ENCODE measurements at regions not wholly inside any gene's neighbourhood (a gene's known extent, or its start where the extent isn't known, plus 50 kb on each side); places are given as distances from the start of the nearest gene placed in this dataset.

DNA sequence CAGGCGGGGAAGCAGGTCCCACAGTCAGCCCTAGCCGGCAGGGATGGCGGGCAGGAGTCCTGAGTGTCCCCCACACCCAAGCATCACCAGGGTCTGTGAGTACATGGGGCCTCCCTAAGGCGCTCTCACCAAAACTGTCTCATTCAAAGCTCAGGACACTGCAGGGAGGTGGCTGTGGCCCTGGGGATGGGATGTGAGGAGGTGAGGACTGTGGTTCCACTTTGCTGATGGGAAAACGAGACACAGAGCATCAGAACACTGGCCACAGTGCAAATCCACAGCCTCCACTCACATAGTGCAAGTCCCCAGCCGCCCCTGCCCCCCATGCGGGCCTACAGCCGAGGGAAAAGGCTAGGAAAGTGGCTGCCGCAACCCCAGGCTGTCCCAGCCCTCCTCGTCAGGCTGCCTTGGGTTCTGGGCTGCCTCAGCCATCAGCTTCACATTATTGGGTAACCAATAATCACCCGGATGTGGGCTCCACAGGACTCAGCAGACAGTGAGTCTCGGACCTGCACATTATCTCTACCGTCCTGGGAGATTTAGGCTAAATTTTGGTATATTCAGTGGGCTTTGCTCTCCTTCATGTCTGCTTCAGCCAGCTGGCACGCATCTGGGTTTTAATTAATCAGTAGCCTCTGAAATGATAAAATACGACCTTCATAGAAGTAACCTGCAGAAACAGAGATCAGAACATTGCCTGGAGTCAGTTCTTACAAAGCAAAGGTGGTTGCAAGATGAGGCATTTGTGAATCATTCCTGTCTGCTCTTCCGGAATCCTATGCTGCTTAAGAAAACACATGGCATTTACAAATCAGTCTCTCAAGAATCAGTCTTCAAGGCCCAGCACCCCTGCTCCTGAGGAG lies 77.0 kb downstream of the SOX1 start:
- H3K4me3 ChIP-seq, result no peak overlapping the region
- no peak overlapping the region for H3K4me2 ChIP-seq (ENCODE audit: unreplicated experiment)
- H3K9me3 ChIP-seq (ENCODE audit: low read depth), result no peaks in the 10 kb centered on the region
- no peaks in the 10 kb centered on the region for H3K79me2 ChIP-seq (ENCODE audit: insufficient read depth)
- no peaks in the 10 kb centered on the region for H3K27me3 ChIP-seq (replicated peaks; ENCODE audit: insufficient read depth)
- no peaks in the 10 kb centered on the region for H3K4me1 ChIP-seq (ENCODE audit: insufficient read depth)
- WGBS, 2 experiments (ENCODE audit: low coverage in 1 of 2, low lambda C conversion rate in 2 of 2, missing lambda C conversion rate in 2 of 2), result 16 to 19% methylated on average over 16 of the region's 16 CpGs
- no peaks in the 10 kb centered on the region for H3K9me2 ChIP-seq (ENCODE audit: insufficient read depth)
- H3K27ac ChIP-seq, result no peak overlapping the region
- H3K36me3 ChIP-seq (ENCODE audit: low read depth), result no peaks in the 10 kb centered on the region
- no peak overlapping the region for H3K9ac ChIP-seq
- H3F3A ChIP-seq (ENCODE audit: insufficient read depth), result no peaks in the 10 kb centered on the region
- no peak for DNase-seq
- H4K20me1 ChIP-seq (ENCODE audit: insufficient read depth), result no peaks in the 10 kb centered on the region
- in situ Hi-C loops (cut with MboI), result no loop called here
- no peak overlapping the region for H2AFZ ChIP-seq
- TF ChIP-seq EZH2phosphoT487 (IDR thresholded peaks at IDR 0.05; ENCODE audit: insufficient read depth, low read depth), result no peak
- no peak for TF ChIP-seq EZH2 (IDR thresholded peaks at IDR 0.05; ENCODE audit: insufficient read depth, poor library complexity, severe bottlenecking)

DNA sequence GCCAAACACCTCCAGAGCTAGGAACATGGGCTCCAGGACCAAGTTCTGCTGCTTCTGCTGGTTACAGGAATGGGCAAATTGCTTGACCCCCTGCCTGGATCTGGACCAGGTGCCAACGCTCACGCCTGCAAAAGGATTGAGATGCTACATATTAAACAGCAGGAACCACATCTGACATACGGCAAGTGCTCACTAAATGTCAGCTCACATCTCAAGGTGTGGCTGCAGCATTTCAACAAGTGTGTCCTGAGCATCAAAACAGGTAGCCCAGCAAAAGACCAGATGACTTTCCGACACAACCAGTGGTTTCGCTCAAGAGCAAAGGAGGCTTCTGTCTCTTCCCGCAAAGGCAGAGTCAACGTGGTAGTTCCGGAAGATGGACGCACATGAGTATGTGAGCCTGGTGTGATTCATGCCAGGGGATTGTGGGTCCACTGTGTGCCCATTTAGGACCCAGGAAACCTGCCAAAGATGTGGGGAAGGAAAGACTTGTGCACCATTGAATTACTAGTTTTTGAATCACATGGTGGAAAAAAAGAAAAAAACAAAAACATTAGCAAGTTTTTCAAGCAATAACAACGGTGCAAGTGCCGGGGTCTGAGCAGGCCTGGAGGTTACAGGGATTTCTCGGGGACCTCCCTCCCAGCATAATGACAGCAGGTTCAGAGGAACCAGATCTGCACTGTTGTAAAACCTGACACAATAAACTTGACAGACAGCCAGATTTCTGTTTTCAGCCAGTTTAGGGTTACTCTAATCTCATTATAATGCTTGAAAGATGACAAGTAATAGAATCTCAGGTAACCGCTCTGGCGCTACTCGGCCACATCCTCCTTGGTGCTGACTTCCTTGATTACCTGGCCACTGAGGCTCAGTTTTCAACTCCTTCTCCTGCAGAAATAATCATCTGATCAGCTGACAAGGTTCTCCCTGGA lies 77.9 kb downstream of the SOX1 start:
- no peaks in the 10 kb centered on the region for H3K4me1 ChIP-seq (ENCODE audit: insufficient read depth)
- no peaks in the 10 kb centered on the region for H3F3A ChIP-seq (ENCODE audit: insufficient read depth)
- H3K9ac ChIP-seq, result no peak overlapping the region
- no peaks in the 10 kb centered on the region for H3K36me3 ChIP-seq (ENCODE audit: low read depth)
- TF ChIP-seq EZH2phosphoT487 (IDR thresholded peaks at IDR 0.05; ENCODE audit: insufficient read depth, low read depth) (no peak), EZH2 (IDR thresholded peaks at IDR 0.05; ENCODE audit: insufficient read depth, poor library complexity, severe bottlenecking) (no peak)
- H2AFZ ChIP-seq, result no peak overlapping the region
- H3K4me2 ChIP-seq (ENCODE audit: unreplicated experiment), result no peak overlapping the region
- H3K27me3 ChIP-seq (replicated peaks; ENCODE audit: insufficient read depth), result no peaks in the 10 kb centered on the region
- WGBS, 2 experiments (ENCODE audit: low coverage in 1 of 2, low lambda C conversion rate in 2 of 2, missing lambda C conversion rate in 2 of 2), result 49 to 51% methylated on average over 15 of the region's 15 CpGs
- H3K79me2 ChIP-seq (ENCODE audit: insufficient read depth), result no peaks in the 10 kb centered on the region
- in situ Hi-C loops (cut with MboI), result no loop called here
- H3K9me2 ChIP-seq (ENCODE audit: insufficient read depth), result no peaks in the 10 kb centered on the region
- H3K9me3 ChIP-seq (ENCODE audit: low read depth), result no peaks in the 10 kb centered on the region
- H3K4me3 ChIP-seq, result no peak overlapping the region
- H4K20me1 ChIP-seq (ENCODE audit: insufficient read depth), result no peaks in the 10 kb centered on the region
- no peak overlapping the region for H3K27ac ChIP-seq
- no peak for DNase-seq

DNA sequence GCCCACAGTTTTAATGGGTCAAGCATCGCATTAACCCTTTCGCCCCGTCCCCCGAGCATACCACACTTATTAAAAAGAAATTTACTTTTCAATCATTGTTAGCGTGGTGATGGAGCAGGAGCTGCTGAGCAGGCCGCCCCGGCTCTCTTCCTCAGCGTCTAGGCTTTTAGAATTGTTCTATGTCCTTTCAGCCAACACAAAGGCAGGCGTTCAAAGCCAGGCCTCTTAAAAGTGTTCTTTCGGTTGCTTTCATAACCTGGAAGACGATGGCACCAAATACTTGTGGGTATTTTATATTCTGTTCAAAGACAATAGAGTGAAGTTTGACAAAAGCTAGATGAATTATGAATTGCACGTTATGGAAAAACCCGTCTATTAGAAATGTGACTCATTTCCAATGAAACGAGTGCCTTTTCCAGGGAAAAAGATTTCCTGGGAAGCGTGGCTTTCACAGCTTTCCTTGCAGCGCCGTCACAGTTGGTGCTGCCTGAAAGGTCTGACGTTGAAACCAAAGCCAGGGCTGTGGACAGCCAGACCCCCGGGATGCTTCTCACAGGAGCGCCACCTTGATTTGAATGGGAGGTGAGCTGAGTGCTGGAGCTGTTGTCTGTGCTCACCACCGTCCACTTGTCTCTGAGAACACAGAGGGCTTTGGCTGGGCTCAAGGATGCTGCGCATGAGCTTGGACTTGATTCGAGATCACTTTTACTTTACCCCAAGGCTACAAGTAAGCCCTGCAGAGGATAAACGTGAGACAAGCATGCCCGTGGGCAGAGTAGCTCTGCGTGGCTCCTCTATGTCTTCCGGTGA lies 78.8 kb downstream of the SOX1 start:
- H4K20me1 ChIP-seq (ENCODE audit: insufficient read depth), result no peaks in the 10 kb centered on the region
- H3K27ac ChIP-seq, result no peak overlapping the region
- no peak overlapping the region for H2AFZ ChIP-seq
- H3K4me3 ChIP-seq, result no peak overlapping the region
- no peaks in the 10 kb centered on the region for H3F3A ChIP-seq (ENCODE audit: insufficient read depth)
- H3K4me1 ChIP-seq (ENCODE audit: insufficient read depth), result no peaks in the 10 kb centered on the region
- no peak overlapping the region for H3K9ac ChIP-seq
- no peaks in the 10 kb centered on the region for H3K79me2 ChIP-seq (ENCODE audit: insufficient read depth)
- 49 to 52% methylated on average over 26 to 27 of the region's 27 CpGs for WGBS, 2 experiments (ENCODE audit: low coverage in 1 of 2, low lambda C conversion rate in 2 of 2, missing lambda C conversion rate in 2 of 2)
- H3K9me3 ChIP-seq (ENCODE audit: low read depth), result no peaks in the 10 kb centered on the region
- no peak for DNase-seq
- no peak overlapping the region for H3K4me2 ChIP-seq (ENCODE audit: unreplicated experiment)
- in situ Hi-C loops (cut with MboI), result no loop called here
- TF ChIP-seq EZH2 (IDR thresholded peaks at IDR 0.05; ENCODE audit: insufficient read depth, poor library complexity, severe bottlenecking), result no peak
- no peak for TF ChIP-seq EZH2phosphoT487 (IDR thresholded peaks at IDR 0.05; ENCODE audit: insufficient read depth, low read depth)
- H3K9me2 ChIP-seq (ENCODE audit: insufficient read depth), result no peaks in the 10 kb centered on the region
- no peaks in the 10 kb centered on the region for H3K36me3 ChIP-seq (ENCODE audit: low read depth)
- H3K27me3 ChIP-seq (replicated peaks; ENCODE audit: insufficient read depth), result no peaks in the 10 kb centered on the region

DNA sequence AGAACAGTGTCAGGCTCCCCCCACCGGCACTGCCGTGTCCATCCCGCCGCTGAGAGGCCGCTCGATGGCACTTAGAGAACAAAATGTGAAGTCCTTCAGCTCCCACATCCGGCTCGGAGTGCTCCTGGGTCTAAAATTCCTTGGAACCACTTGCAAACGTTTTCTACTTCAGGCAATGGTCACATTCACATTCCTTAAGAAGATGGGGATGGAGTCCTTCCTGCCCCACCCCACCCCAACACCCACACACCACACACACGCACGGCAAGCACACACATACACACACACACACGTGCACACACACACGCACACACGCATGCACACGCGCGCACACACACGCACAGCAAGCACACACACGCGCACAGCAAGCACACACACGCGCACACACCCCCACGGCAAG lies 83.4 kb downstream of the SOX1 start:
- Histone ChIP-seq H4K20me1 (ENCODE audit: insufficient read depth) (no peaks in the 10 kb centered on the region), H3K27me3 (replicated peaks; ENCODE audit: insufficient read depth) (no peaks in the 10 kb centered on the region), H3K4me3 (no peak overlapping the region), H3K79me2 (ENCODE audit: insufficient read depth) (no peaks in the 10 kb centered on the region), H3K9me3 (ENCODE audit: low read depth) (no peaks in the 10 kb centered on the region), H3K4me2 (ENCODE audit: unreplicated experiment) (no peak overlapping the region), H3K27ac (no peak overlapping the region), H2AFZ (no peak overlapping the region), H3F3A (ENCODE audit: insufficient read depth) (no peaks in the 10 kb centered on the region), H3K4me1 (ENCODE audit: insufficient read depth) (no peaks in the 10 kb centered on the region), H3K36me3 (ENCODE audit: low read depth) (no peaks in the 10 kb centered on the region), H3K9ac (no peak overlapping the region), H3K9me2 (ENCODE audit: insufficient read depth) (no peaks in the 10 kb centered on the region)
- DNase-seq, result no peak
- no peak for TF ChIP-seq EZH2phosphoT487 (IDR thresholded peaks at IDR 0.05; ENCODE audit: insufficient read depth, low read depth)
- in situ Hi-C loops (cut with MboI), result no loop called here
- 37 to 60% methylated on average over 9 to 23 of the region's 23 CpGs for WGBS, 2 experiments (ENCODE audit: low coverage in 1 of 2, low lambda C conversion rate in 2 of 2, missing lambda C conversion rate in 2 of 2)
